HL-60 (cell line): ENCODE measurements at regions not wholly inside any gene's neighbourhood (a gene's known extent, or its start where the extent isn't known, plus 50 kb on each side); places are given as distances from the start of the nearest gene placed in this dataset.

Experiments
- DNase-seq, 2 experiments: peaks; one replicate each; pipeline ENCODE4 v3.0.0-alpha.2; 2010 to 2020; ENCODE audit warnings: low read depth in 1 of 2, low spot score in 1 of 2
- H3K27ac ChIP-seq: fragments of 250-450 bp; sonication (Bioruptor Pico); replicated peaks from 2 replicates; pipeline ENCODE4 v1.5.1; 2020; ENCODE audit warnings: mild to moderate bottlenecking, moderate library complexity
- H3K27me3 ChIP-seq: fragments of 250-450 bp; sonication (Bioruptor Pico); 2 replicates; pipeline ENCODE4 v1.5.1; 2021; ENCODE audit warnings: mild to moderate bottlenecking, moderate library complexity; ENCODE audit not compliant: insufficient read depth, poor library complexity, severe bottlenecking
- H3K4me3 ChIP-seq: replicated peaks from 2 replicates; pipeline ENCODE4 v1.5.1; 2011; ENCODE audit warnings: mild to moderate bottlenecking, control low read depth, low read length; ENCODE audit not compliant: insufficient read depth
- GABPA ChIP-seq: IDR thresholded peaks from 2 replicates; pipeline ENCODE4 v1.6.1; 2012; ENCODE audit warnings: low read depth
- POLR2AphosphoS5 ChIP-seq: IDR thresholded peaks from 2 replicates; pipeline ENCODE4 v1.6.1; 2012; ENCODE audit warnings: low read depth
- SPI1 ChIP-seq: IDR thresholded peaks from 2 replicates; pipeline ENCODE4 v1.6.1; 2012; ENCODE audit warnings: low read depth, mild to moderate bottlenecking, borderline replicate concordance
- TF ChIP-seq, protein P1 (sequence below): IDR thresholded peaks from 2 replicates; pipeline ENCODE4 v1.6.1; 2012; ENCODE audit warnings: low read depth; ENCODE audit not compliant: insufficient replicate concordance
- TF ChIP-seq, protein P2 (sequence below): IDR thresholded peaks from one replicate; pipeline ENCODE4 v1.5.1; 2011; ENCODE audit warnings: low read length, control low read depth, inconsistent platforms; ENCODE audit not compliant: insufficient read depth

DNA sequence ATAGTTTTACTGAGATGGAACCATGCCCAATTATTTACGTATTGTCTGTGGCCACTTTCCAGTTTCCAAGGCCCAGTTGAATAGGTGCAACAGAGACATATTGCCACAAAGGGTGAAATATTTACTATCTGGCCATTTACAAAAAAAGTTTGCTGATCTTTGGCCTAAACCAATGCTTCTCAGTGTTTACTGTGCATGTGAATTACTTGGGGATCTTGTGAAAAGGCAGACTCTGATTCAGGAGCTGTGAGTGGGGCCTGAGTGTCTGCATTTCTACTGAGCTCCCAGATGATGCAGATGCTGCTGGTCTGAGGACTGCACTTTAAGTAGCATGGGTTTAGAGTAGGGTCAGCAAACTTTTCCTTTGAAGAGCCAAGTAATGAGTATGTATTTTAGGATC, 94.1 kb upstream of the PDE5A start:
- Histone ChIP-seq H3K27me3 (no peaks in the 10 kb centered on the region), H3K27ac (no peak overlapping the region), H3K4me3 (no peak overlapping the region)
- TF ChIP-seq, protein P1, sequence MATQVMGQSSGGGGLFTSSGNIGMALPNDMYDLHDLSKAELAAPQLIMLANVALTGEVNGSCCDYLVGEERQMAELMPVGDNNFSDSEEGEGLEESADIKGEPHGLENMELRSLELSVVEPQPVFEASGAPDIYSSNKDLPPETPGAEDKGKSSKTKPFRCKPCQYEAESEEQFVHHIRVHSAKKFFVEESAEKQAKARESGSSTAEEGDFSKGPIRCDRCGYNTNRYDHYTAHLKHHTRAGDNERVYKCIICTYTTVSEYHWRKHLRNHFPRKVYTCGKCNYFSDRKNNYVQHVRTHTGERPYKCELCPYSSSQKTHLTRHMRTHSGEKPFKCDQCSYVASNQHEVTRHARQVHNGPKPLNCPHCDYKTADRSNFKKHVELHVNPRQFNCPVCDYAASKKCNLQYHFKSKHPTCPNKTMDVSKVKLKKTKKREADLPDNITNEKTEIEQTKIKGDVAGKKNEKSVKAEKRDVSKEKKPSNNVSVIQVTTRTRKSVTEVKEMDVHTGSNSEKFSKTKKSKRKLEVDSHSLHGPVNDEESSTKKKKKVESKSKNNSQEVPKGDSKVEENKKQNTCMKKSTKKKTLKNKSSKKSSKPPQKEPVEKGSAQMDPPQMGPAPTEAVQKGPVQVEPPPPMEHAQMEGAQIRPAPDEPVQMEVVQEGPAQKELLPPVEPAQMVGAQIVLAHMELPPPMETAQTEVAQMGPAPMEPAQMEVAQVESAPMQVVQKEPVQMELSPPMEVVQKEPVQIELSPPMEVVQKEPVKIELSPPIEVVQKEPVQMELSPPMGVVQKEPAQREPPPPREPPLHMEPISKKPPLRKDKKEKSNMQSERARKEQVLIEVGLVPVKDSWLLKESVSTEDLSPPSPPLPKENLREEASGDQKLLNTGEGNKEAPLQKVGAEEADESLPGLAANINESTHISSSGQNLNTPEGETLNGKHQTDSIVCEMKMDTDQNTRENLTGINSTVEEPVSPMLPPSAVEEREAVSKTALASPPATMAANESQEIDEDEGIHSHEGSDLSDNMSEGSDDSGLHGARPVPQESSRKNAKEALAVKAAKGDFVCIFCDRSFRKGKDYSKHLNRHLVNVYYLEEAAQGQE = no peak
- TF ChIP-seq, protein P2, sequence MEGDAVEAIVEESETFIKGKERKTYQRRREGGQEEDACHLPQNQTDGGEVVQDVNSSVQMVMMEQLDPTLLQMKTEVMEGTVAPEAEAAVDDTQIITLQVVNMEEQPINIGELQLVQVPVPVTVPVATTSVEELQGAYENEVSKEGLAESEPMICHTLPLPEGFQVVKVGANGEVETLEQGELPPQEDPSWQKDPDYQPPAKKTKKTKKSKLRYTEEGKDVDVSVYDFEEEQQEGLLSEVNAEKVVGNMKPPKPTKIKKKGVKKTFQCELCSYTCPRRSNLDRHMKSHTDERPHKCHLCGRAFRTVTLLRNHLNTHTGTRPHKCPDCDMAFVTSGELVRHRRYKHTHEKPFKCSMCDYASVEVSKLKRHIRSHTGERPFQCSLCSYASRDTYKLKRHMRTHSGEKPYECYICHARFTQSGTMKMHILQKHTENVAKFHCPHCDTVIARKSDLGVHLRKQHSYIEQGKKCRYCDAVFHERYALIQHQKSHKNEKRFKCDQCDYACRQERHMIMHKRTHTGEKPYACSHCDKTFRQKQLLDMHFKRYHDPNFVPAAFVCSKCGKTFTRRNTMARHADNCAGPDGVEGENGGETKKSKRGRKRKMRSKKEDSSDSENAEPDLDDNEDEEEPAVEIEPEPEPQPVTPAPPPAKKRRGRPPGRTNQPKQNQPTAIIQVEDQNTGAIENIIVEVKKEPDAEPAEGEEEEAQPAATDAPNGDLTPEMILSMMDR = no peak
- no peak for TF ChIP-seq SPI1
- no peak for TF ChIP-seq GABPA
- TF ChIP-seq POLR2AphosphoS5 = no peak
- DNase-seq = no peak

DNA sequence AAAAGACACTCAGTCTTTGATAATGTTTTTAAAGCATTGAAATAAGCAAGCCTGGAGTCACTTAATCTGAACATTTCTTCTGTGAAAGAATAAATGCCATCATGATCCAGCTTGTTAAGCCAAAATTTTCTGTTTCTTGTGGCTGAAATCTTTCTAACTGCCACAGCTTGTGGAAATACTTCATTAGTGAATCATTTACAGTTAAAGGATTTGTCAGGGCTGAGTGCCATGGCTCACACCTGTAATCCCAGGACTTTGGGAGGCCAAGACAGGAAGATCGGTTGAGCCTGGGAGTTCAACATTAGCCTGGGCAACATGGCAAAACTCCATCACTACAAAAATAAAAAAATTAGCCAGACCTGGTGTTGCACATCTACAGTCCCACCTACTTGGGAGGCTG, 93.3 kb upstream of the PDE5A start:
- H3K4me3 ChIP-seq = no peak overlapping the region
- DNase-seq = no peak
- no peaks in the 10 kb centered on the region for H3K27me3 ChIP-seq
- TF ChIP-seq, protein P1 = no peak
- TF ChIP-seq GABPA = no peak
- no peak for TF ChIP-seq POLR2AphosphoS5
- TF ChIP-seq SPI1 = no peak
- TF ChIP-seq, protein P2 = no peak
- H3K27ac ChIP-seq = no peak overlapping the region

DNA sequence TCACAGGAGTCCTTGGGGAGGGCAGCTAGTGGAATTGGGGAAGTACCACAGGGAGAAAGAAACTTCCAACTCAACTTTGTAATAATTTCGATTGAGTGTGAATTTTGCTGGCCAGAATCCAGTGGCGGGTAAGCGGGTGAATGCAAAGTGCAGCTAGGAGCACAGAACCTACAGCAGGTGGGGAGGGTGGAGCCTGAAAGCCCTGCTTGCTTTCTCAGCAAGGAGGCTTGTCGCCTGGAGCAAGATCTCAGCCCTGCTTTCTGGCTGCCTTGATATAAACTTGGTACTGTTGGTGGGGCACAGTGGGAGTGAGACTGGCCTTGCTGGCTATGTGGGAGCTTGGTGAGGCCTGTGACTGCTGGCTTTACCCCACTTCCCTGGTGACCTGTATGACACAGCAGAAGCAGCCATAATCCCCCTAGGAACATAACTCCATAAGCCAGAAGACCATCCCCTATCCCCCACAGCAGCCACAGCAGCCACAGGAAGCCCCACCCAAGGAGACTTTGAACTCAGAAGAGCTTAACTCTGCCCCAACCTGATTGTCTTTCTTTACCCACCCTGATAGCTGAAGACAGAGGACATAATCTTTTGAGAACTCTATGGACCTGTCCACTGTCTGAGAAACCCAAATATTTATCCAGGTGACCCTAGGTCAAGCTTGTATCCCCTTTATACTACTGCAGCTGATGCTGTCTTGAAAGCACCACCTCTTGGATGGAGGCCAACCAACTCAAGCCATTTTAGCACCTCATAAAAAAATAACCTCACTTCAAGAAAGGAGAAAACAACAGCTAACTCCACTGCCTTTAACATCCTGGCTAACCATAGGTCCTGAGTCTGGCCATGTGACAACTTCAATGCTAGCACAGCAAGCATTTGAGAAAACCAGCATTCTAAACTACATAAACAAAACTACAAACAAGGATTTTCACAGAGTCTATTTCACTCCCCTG, 87.2 kb upstream of the PDE5A start:
- TF ChIP-seq, protein P1 = no peak
- TF ChIP-seq GABPA (no peak), POLR2AphosphoS5 (no peak), SPI1 (no peak)
- TF ChIP-seq, protein P2 = no peak
- H3K27me3 ChIP-seq = no peaks in the 10 kb centered on the region
- H3K27ac ChIP-seq = no peak overlapping the region
- DNase-seq = no peak
- no peak overlapping the region for H3K4me3 ChIP-seq
